DLD1 (cell line): ENCODE measurements at regions not wholly inside any gene's neighbourhood (a gene's known extent, or its start where the extent isn't known, plus 50 kb on each side); places are given as distances from the start of the nearest gene placed in this dataset.
"Not testable (repeated sequence)": the region's sequence is repeated elsewhere in the genome, so short reads cannot be mapped to it uniquely, and the experiment has no call there.

Experiments
- in situ Hi-C: cut with HindIII; loops from 2 replicates; pipeline ENCODE4 v1.10.0; 2017; ENCODE audit warnings: low sequenced_read_pairs

DNA sequence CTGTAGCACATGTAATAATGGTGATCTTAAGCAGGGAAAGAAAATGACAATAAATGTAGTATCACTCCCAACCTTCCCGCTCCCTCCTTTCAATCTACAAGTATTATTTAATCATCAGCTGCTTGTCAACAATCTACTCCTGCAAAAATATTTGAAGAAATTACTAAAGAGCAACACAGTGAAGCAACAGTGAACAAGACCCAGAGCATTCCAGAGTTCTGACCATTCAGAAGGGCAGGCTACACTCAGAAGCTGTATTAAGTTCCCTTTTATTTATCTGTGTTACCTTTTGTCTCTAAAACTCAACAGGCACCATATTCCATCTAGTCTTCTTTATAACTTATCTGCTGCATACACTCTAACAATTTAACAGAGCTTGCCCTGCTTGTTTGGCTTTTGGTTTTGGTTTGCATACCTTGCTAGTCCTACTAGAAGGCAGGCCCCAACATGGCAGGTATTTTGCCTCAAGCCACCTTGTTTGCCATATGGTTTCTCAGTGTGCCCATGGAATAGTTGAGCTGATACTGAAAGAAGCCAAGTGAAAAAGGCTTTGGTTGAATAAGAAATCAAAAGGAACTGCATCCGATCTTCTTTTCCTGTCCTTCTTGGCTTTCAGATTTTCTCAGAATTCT, 253.9 kb downstream of the CEMIP2 start:
- in situ Hi-C loops: no loop called here

DNA sequence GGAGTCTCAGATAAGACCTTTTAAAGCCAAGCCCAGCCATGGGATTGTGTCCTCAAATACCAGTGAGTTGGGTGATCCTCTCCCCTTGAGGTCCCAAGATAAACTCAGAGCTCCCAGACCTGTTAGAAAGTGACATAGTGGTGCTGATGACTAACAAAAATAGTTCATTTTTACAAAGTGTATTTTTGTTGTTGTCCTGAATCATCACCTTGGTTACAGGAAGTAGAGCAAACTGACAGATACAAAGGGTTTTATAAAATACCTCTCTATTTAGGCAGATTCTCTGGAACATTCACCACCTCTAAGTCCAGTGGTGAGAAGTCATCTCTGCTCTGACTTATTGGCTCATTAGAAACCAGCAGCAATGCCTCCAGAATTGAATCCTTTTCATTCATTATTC, 259.3 kb downstream of the CEMIP2 start:
- in situ Hi-C loops: no loop called here

GRCh38 chr9:71508141-71508540, 260.2 kb downstream of the CEMIP2 start:
- in situ Hi-C loops: not testable (repeated sequence)

DNA sequence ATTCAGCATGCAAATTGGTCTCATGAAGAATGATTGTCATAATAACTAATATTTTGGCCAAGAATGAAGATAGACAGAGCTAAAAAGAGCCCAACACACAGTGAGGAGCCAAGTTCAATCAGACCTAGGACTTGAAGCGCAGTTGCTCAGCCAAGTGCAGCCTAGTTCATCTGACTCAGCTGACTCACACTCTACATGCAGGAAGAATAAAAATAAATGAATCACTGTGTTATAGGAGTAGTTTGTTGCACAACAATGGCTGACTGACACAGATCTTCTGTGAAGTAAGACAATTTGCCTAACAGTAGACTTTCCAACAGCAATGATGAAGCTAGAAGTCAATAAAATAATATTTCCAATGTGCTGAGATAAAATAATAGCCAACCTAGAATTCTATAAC, 261.5 kb downstream of the CEMIP2 start:
- in situ Hi-C loops: no loop called here

DNA sequence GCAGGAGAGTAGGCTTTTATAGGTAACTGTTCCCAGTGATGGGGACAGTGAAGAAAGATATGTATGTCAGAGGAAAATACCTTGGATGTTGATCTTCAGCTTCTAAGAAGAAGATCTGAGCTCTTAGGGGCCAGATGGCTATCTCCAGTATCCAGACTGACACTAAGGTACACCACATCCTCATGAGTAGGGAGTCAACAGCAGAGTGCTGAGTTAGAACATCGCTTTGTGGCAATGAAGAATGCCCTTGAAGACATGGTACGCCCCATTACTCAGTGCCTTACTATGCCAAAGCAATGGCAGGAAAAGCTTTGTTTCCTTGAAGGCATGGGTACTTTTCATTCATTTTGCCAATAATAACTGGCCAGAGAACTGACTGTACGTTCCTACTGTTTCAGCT, 263.7 kb downstream of the CEMIP2 start:
- in situ Hi-C loops: no loop called here

DNA sequence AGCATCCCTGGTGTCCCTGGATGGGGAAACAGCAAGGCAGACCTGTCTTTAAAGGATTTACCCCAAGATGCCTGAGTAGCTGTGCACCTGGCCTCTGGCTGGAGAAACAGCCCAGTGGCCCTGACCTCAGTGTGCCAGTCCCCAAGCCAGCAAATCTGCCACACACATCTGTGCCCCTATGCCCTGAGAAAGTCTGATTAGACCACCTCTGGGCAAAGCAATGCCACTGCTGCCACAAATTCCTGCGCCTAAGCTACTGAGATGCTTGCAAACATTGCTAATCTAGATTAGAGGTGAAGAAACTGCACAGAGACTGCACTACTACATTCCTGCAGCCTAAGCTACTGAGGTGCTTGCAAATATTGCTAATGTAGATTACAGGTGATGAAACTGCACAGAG, 269.6 kb downstream of the CEMIP2 start:
- in situ Hi-C loops: no loop called here

DNA sequence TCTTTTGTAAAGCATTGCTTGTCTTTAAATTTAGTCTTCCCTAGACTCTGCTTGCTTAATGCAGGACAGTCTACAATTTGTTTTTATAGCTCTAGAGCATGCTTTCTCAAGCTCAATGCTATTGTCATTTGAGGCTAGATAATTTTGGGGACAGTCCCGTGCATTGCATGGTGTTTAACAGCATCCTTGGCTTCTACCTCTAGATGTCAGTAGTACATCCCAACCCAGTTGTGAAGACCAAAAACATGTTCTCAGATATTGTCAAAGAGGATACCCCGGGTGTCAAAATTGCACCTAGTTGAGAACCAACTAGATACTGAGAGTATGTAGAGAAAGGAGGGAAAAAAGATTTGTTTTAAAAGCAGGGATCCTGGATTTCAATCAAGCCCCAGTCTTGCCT, 277.5 kb downstream of the CEMIP2 start:
- in situ Hi-C loops: no loop called here

GRCh38 chr9:71487061-71487460, 281.3 kb downstream of the CEMIP2 start:
- in situ Hi-C loops: no loop called here

DNA sequence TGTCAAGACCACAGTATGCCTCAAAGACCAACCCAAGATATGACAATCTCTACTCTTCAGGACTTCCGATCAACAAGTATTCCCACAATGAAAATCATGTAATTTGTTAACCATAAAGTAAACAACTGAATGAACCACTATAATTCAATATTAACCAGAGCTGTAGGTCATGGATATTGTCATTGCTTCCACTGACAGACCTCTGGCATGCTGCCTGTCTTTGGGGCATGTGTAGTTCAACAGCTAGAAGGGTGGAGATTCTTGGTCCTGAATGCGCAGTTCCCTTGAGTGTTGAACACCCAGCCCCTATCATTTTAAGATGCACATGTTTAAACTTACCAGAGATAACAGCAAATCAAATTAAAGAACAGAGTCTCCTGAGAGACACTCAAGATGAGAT, 283.0 kb downstream of the CEMIP2 start:
- in situ Hi-C loops: no loop called here

- in situ Hi-C loops: no loop called here
Observed at GRCh38 chr9:71483436-71483835, 284.9 kb downstream of the CEMIP2 start.

DNA sequence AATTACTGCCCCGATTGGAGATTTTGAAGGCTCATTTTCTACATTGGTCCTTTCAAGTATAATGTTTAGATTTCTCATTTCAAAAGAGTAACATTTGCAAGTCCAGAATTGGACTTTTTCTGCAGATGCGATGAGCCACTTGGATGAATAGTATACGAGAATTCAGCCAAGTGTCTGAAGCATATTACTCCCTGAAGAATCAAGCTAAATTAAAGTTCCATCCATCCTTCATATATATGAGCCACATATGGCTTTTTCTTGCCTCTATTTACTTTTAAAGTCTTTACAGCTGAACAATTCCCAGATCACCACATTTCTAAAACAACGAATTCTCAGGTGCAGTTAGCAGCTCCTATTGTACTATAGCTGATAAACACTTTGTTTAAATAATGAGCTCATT, 288.7 kb downstream of the CEMIP2 start:
- in situ Hi-C loops: no loop called here

DNA sequence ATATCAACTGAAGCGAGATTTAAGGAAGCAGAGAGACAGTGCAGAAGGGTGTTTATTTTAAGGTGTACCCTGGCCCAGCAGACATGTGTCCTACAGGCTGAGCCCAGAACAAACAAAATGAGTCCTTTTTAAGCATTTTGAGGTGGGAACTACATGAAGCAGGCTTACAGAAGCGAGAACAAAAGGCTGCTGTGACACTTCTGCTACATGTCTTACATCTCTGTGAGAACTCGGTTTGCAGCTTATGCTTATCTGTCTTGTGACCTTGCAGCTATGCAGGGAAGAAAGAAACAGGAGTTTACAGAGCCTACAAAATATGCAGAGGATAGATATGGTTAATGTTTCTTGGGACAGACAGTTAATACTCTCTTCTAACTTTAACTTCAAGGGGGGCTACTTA, 295.9 kb downstream of the CEMIP2 start:
- in situ Hi-C loops: no loop called here

DNA sequence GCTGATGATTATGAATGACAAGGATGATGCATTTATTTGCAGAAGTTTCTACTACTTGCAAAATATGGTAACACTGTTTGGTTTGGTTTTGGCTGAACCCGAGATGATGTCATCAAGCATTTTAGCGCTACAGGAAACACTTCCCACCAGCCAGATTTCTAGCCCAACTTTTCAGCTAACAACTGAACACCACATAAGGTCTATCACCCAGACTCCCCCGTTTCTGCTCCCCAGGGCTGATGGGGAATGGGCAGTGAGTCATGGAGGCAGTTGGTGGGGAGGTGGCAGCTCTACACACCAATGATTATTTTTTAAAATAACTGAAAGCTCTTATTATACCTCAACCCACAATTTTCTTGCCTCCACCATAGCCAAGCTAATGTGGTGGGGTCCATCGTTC, 302.9 kb downstream of the CEMIP2 start:
- in situ Hi-C loops: no loop called here

DNA sequence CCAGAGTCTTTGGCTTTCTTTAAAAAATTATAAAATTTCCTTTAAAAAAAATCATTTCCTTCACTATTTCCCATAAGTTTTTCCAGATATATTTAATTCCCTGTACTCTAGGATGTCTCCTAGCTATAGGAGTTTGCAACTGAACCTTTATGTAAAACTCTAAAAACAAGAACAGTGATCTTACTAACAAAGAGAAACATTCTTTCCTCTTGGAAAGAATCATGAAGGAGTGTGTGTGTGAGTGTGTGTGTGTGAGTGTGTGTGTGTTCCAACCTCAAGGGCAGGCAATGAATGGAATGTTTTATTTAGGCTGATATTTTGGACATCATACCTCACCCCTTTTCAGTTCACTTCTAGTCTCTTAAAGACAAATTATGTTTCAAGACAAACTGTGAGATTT, 309.2 kb downstream of the CEMIP2 start:
- in situ Hi-C loops: no loop called here

DNA sequence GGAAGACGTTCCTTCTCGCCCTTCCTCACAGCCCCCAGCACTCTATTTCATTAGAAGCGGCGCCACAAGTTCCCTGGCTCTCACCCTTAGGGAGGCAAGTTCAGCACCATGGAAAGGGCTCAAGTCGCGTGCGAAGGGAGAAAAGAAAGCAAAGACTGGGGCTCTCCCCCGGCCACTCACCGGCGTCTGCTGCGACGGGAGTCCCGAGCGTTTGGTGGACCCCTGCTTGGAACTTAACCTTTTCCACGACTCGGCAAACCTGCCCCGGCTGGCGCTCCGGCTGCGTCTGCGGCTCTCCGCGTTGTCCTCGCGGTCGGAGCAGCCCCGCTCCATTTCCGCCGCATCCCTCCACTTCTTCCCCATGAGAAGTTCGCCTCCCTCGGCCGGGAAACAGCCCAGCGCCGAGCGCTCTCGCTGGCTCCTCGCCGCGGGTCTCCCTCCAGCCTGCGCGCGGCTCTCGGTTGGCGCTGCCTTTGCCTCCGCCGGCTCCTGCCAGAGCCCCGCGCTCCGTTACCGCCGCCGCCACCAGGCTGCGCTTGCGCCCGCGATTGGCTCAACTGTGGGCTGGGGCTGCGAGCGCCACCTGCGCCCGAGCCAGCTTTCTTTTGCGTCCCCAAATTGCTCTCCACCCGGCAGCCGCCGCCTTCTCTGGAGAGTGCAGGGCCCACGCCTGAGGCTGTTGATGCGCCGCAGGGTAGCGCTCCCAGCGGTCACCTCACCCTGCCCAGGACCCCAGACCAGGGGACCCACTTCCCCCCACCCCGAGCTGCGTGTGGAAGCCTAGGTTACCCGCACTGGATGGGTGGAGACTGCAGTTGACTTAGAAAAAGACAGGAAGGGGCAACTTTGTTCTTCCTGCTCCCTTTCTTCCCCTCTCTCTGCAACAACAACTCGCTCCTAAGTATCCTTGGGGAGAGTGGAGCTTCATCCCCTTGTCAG, 321.6 kb downstream of the CEMIP2 start:
- in situ Hi-C loops: no loop called here

- in situ Hi-C loops: no loop called here
Observed at GRCh38 chr9:71446106-71446472, 322.2 kb downstream of the CEMIP2 start.

DNA sequence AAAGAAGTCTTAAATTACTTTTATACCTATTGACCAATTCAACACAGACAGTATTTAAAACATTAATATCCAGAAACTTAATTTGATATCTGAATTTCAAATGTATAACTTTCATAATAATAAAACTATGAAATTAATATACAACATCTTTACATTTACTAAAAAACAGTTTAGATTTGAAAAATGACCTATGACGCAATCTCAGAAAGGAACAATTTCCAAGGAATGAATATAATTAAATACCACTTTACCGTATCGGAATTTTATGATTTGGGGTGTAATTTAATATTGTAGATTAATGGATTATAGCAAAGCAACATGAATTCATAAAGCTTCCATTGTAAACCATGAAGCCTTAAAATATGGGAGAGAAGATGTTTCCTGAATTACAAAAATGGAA, 321.5 kb upstream of the TRPM3 start:
- in situ Hi-C loops: no loop called here

DNA sequence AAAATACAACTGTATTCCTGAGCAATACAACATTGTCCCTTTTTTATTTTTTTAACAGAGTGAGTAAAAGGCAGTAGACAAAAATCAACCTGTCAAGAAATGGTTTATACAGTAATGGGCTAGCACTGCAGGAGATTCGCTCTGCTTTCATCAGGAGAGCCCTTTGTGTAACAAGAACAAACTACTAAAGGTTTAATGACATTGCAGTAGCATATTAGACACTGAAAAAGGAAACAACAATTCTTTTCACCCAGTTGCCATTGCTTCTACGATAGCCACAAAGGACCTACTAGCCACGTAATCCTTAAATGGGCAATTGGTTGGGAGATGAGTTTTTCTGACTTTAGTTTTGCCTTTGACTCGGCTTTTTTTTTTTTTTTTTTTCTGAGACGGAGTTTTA, 319.8 kb upstream of the TRPM3 start:
- in situ Hi-C loops: no loop called here

GRCh38 chr9:71431931-71432330, 310.5 kb upstream of the TRPM3 start:
- in situ Hi-C loops: no loop called here

DNA sequence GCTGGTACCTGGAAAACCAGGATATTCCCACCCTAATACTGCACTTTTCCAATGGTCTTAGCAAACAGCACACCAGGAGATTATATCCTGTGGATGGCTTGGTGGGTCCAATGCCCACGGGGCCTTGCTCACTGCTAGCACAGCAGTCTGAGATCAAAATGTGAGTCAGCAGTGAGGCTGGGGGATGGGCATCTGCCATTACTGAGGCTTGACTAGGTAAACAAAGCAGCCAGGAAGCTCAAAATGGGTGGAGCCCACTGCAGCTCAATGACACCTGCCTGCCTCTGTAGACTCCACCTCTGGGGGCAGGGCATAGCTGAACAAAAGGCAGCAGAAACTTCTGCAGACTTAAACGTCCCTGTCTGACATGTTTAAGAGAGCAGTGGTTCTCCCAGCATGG, 285.9 kb upstream of the TRPM3 start:
- in situ Hi-C loops: not testable (repeated sequence)

- in situ Hi-C loops: no loop called here
Observed at GRCh38 chr9:71403106-71403505, 281.7 kb upstream of the TRPM3 start.

- in situ Hi-C loops: loop anchor here (25.0 kb wide), 1 partner anchor 144 kb away; no protein-coding TSS in a partner anchor
Observed at GRCh38 chr9:71393005-71393404, 271.6 kb upstream of the TRPM3 start.
